22Rv1 (cell line): ENCODE measurements at regions not wholly inside any gene's neighbourhood (a gene's known extent, or its start where the extent isn't known, plus 50 kb on each side); places are given as distances from the start of the nearest gene placed in this dataset.
"Not testable (repeated sequence)": the region's sequence is repeated elsewhere in the genome, so short reads cannot be mapped to it uniquely, and the experiment has no call there.

Experiments used
- H3K27ac ChIP-seq: fragments of 450-650 bp; 2 replicates; pipeline ENCODE4 v1.5.1; 2017
- ZFX ChIP-seq: fragments of 450-650 bp; IDR thresholded peaks from 2 replicates; pipeline ENCODE4 v1.6.1; 2017; ENCODE audit warnings: antibody characterized with exemption, borderline replicate concordance
- TF ChIP-seq, protein P1 (sequence below): fragments of 450-650 bp; IDR thresholded peaks from 2 replicates; pipeline ENCODE4 v1.5.1; 2017; ENCODE audit warnings: mild to moderate bottlenecking

GRCh38 chr18:75984853-75985252 is 510.2 kb downstream of the ZNF516 start:
- H3K27ac ChIP-seq = no peak overlapping the region
- TF ChIP-seq ZFX = no peak
- TF ChIP-seq, protein P1, sequence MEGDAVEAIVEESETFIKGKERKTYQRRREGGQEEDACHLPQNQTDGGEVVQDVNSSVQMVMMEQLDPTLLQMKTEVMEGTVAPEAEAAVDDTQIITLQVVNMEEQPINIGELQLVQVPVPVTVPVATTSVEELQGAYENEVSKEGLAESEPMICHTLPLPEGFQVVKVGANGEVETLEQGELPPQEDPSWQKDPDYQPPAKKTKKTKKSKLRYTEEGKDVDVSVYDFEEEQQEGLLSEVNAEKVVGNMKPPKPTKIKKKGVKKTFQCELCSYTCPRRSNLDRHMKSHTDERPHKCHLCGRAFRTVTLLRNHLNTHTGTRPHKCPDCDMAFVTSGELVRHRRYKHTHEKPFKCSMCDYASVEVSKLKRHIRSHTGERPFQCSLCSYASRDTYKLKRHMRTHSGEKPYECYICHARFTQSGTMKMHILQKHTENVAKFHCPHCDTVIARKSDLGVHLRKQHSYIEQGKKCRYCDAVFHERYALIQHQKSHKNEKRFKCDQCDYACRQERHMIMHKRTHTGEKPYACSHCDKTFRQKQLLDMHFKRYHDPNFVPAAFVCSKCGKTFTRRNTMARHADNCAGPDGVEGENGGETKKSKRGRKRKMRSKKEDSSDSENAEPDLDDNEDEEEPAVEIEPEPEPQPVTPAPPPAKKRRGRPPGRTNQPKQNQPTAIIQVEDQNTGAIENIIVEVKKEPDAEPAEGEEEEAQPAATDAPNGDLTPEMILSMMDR = no peak

- no peak overlapping the region for H3K27ac ChIP-seq
- TF ChIP-seq, protein P1 = no peak
Observed at GRCh38 chr18:75981102-75981501, 513.9 kb downstream of the ZNF516 start.

DNA sequence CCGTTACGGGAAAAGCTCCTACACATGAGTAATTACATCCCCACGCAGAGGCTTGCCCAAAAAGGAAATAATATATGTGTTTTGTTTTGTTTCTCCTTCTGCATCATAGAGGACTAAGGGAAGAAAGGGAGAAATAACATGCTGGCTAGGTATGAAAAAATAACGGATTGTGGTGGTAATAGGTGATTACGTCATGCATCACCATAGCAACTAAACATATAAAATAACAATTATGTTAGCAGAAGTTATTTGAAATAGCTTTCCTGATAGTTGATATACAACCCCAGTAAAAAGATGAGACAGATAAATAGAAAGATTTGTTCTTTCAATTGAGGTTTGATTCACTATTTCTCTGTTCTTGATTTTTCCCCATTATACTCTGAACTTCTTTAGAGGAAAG is 518.0 kb downstream of the ZNF516 start:
- TF ChIP-seq, protein P1 = no peak
- TF ChIP-seq ZFX = no peak
- no peak overlapping the region for H3K27ac ChIP-seq

- H3K27ac ChIP-seq = no peak overlapping the region
- TF ChIP-seq ZFX = no peak
- TF ChIP-seq, protein P1 = no peak
Observed at GRCh38 chr18:75970212-75970611, 524.8 kb downstream of the ZNF516 start.

- TF ChIP-seq ZFX = no peak
- TF ChIP-seq, protein P1 = no peak
- no peak overlapping the region for H3K27ac ChIP-seq
Observed at GRCh38 chr18:75966431-75966830, 528.6 kb downstream of the ZNF516 start.

- TF ChIP-seq, protein P1 = no peak
- no peak for TF ChIP-seq ZFX
Observed at GRCh38 chr18:75962036-75962572, 532.9 kb downstream of the ZNF516 start.

GRCh38 chr18:75960356-75960755 is 532.9 kb upstream of the SMIM21 start:
- H3K27ac ChIP-seq = not testable (repeated sequence)

More at GRCh38 chr18:75962036-75962572, 532.9 kb downstream of the ZNF516 start:
- no peak overlapping the region for H3K27ac ChIP-seq

DNA sequence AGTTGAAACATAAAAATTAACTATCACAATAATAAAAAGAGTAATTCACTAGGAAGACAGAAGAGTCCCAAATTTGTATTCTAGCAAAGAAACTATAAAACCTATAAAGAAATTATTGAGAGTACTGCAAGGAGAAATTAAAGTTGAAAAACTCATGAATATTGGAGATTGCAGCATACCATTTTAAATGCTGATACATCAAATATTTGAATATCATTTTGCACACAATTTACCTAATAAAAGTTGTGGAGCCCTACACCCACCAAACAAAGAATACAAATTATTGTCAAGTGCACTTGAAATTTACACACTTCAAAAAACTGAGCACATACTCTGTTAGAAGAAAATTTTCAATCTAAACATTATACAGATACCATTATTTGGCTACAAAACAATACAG is 531.6 kb upstream of the SMIM21 start:
- H3K27ac ChIP-seq = no peak overlapping the region
- TF ChIP-seq, protein P1 = no peak
- no peak for TF ChIP-seq ZFX
